ENCODE measurements at regions not wholly inside any gene's neighbourhood (a gene's known extent, or its start where the extent isn't known, plus 50 kb on each side); places are given as distances from the start of the nearest gene placed in this dataset.
A peak's percentile ranks its signal among the peaks of the same experiment; 100 is the strongest.

DNA sequence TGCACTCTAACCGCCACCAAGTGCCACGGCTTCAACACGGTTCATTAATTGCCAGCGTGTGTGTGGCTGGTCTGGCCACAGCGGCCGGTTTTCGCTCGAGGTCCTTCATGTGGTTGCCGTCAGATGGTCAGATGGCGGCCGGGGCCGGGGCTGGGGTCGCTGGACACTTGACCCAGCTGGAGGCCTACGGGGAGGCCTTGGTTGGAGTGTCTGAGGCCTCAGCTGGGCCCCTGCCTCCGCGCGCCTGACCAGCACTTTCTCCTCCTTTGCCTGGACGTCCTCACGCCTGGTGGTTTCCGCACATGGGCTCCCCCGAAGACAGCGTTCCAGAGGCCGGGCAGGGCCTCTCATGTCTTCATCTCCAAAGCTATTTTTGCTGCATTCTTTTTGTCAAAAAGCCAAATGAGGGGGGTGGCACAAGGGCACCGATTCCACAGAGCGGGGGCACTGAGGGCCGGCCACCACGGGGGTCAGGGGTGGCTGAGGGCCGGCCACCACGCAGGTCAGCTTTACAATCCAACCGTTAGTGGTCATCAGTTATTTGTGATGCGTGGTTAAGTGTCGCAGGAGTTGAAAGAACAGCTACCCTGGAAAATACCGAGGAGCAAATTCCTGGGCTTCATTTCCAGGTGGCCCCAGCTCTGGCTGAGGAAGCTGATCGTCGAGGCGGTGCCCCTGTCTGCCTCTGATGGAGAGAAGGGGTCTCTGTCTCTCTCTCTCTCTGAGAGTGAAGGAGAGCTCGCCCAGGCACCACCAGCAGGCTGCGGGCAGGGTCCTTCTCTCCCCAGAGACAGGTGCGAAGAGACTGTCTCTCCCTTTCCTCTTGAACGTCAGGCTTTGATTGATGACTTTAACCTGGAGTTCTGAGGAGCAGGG, 50.5 kb upstream of the FRMD1 start (continued):
- no peak for TF ChIP-seq RCOR1 (IDR thresholded peaks at IDR 0.05; ENCODE audit: borderline replicate concordance in 1 of 2, low read depth in 2 of 2, low read length in 2 of 2)
- TF ChIP-seq OTX1 (CRISPR knock-in tag; IDR thresholded peaks at IDR 0.05): no peak

- Histone ChIP-seq H3K79me2 (ENCODE audit: control insufficient read depth, insufficient read depth, low read length) (no peaks in the 10 kb centered on the region), H3K27ac (ENCODE audit: extremely low read depth, low read depth, low read length) (no peak overlapping the region), H3K4me3 (no peak overlapping the region), H3K36me3 (ENCODE audit: control insufficient read depth, insufficient read depth, low read length) (no peaks in the 10 kb centered on the region), H3K9me3 (replicated peaks; ENCODE audit: control insufficient read depth, insufficient read depth, low read depth, low read length) (no peaks in the 10 kb centered on the region), H3K4me1 (replicated peaks in 1 of 2; ENCODE audit: control insufficient read depth in 2 of 2, insufficient read depth in 2 of 2, low read length in 2 of 2) (peaks cover 0 to 8% of the 10 kb centered on the region in 2 experiments; a peak in 1 of 5 replicates), H4K20me1 (replicated peaks; ENCODE audit: control insufficient read depth, insufficient read depth, low read length) (peaks cover 20% of the 10 kb centered on the region), H3K9ac (ENCODE audit: insufficient read depth in 1 of 2, low read depth in 2 of 2, low read length in 2 of 2) (no peak overlapping the region), H3K9me1 (ENCODE audit: control insufficient read depth, insufficient read depth, low read length) (peaks cover 3% of the 10 kb centered on the region), H3K27me3 (ENCODE audit: control insufficient read depth in 2 of 2, insufficient read depth in 2 of 2, low read length in 2 of 2) (peaks cover 72 to 96% of the 10 kb centered on the region in 2 experiments), H3K4me2 (ENCODE audit: insufficient read depth, low read length) (no peak overlapping the region), H2AFZ (ENCODE audit: low read depth, low read length) (no peak overlapping the region)
- 2% methylated on average over 19 of the region's 27 CpGs for WGBS (ENCODE audit: insufficient coverage, low coverage, missing lambda C conversion rate)
- BruUV-seq (replicated peaks): no TSS peak
- FAIRE-seq (no peak), DNase-seq (ENCODE audit: extremely low read depth in 1 of 4, low spot score in 3 of 4) (no peak), ATAC-seq (no peak)
- in situ Hi-C loops (cut with MboI): no loop called here
- TF ChIP-seq ZNF263 (CRISPR knock-in tag; IDR thresholded peaks at IDR 0.05; ENCODE audit: borderline replicate concordance) (peak; percentile 58; the same call in 1 of the 2 replicates), DDX20 (tag; IDR thresholded peaks at IDR 0.05; ENCODE audit: low read depth) (no peak)
- ChIA-PET POLR2A (interaction anchor here (0.6 to 1.3 kb wide), 3 partner anchors 12 to 643 kb away, joined by 3 to 6 read pairs (median 4); no protein-coding TSS in a partner anchor), CTCF (ENCODE audit: low intra/inter-chr PET ratio) (no interaction called here)
- intact Hi-C loops (cut with micrococcal nuclease): no loop called here
Observed at GRCh38 chr6:168128631-168129291, 49.7 kb upstream of the FRMD1 start.
